Astrocyte (in vitro differentiated cells and primary cell): ENCODE measurements at regions not wholly inside any gene's neighbourhood (a gene's known extent, or its start where the extent isn't known, plus 50 kb on each side); places are given as distances from the start of the nearest gene placed in this dataset.

ENCODE experiments used
- DNase-seq: peaks from one replicate; pipeline ENCODE4 v3.0.0-alpha.2; 2010; ENCODE audit warnings: low read depth
- FAIRE-seq: peaks from 2 replicates; lab custom pipeline; 2011; peaks lifted over from hg19 to GRCh38; lab: Jason Lieb, UNC
- H2AFZ ChIP-seq: 2 replicates; pipeline ENCODE4 v1.6.0; 2012; ENCODE audit warnings: low read depth, low read length, inconsistent platforms
- H3K27ac ChIP-seq: 2 replicates; pipeline ENCODE4 v1.5.1; 2011; ENCODE audit warnings: low read depth, low read length, inconsistent platforms
- H3K27me3 ChIP-seq: 2 replicates; pipeline ENCODE4 v1.6.0; 2011; ENCODE audit warnings: low read length, inconsistent platforms; ENCODE audit not compliant: insufficient read depth
- H3K36me3 ChIP-seq: 2 replicates; pipeline ENCODE4 v1.5.1; 2011; ENCODE audit warnings: low read length, inconsistent platforms; ENCODE audit not compliant: insufficient read depth
- H3K4me1 ChIP-seq: 2 replicates; pipeline ENCODE4 v1.5.1; 2011; ENCODE audit warnings: low read length, inconsistent platforms; ENCODE audit not compliant: insufficient read depth
- H3K4me2 ChIP-seq: 2 replicates; pipeline ENCODE4 v1.6.0; 2012; ENCODE audit warnings: low read length, inconsistent platforms
- H3K4me3 ChIP-seq: 2 replicates; pipeline ENCODE4 v1.5.1; 2011; ENCODE audit warnings: low read depth, mild to moderate bottlenecking, low read length, inconsistent platforms; ENCODE audit not compliant: insufficient read depth
- H3K79me2 ChIP-seq: 2 replicates; pipeline ENCODE4 v1.6.0; 2012; ENCODE audit warnings: mild to moderate bottlenecking, low read length, inconsistent platforms; ENCODE audit not compliant: insufficient read depth
- H3K9ac ChIP-seq: 2 replicates; pipeline ENCODE4 v1.6.0; 2012; ENCODE audit warnings: mild to moderate bottlenecking, low read length, inconsistent platforms
- H3K9me3 ChIP-seq: 2 replicates; pipeline ENCODE4 v1.5.1; 2012; ENCODE audit warnings: low read depth, mild to moderate bottlenecking, low read length, inconsistent platforms; ENCODE audit not compliant: insufficient read depth
- H4K20me1 ChIP-seq: 2 replicates; pipeline ENCODE4 v1.6.0; 2012; ENCODE audit warnings: low read length, inconsistent platforms; ENCODE audit not compliant: insufficient read depth
- H3K27ac Mint-ChIP-seq: one replicate; pipeline ENCODE4 v1.8.0; 2021; ENCODE audit warnings: mild to moderate bottlenecking, mixed read lengths; ENCODE audit not compliant: unreplicated experiment
- H3K27me3 Mint-ChIP-seq: one replicate; pipeline ENCODE4 v1.8.0; 2021; ENCODE audit warnings: low read depth, mixed read lengths; ENCODE audit not compliant: unreplicated experiment
- H3K36me3 Mint-ChIP-seq: one replicate; pipeline ENCODE4 v1.8.0; 2021; ENCODE audit warnings: low read depth, mixed read lengths; ENCODE audit not compliant: unreplicated experiment
- H3K4me1 Mint-ChIP-seq: one replicate; pipeline ENCODE4 v1.8.0; 2021; ENCODE audit warnings: low read depth, mixed read lengths; ENCODE audit not compliant: unreplicated experiment
- H3K4me3 Mint-ChIP-seq: one replicate; pipeline ENCODE4 v1.8.0; 2021; ENCODE audit warnings: mild to moderate bottlenecking, moderate library complexity, mixed read lengths; ENCODE audit not compliant: unreplicated experiment
- H3K9me3 Mint-ChIP-seq: one replicate; pipeline ENCODE4 v1.8.0; 2021; ENCODE audit warnings: mild to moderate bottlenecking, mixed read lengths; ENCODE audit not compliant: unreplicated experiment
- CTCF ChIP-seq: IDR thresholded peaks from 2 replicates; pipeline ENCODE4 v1.5.1; 2011; ENCODE audit warnings: low read depth, mild to moderate bottlenecking, inconsistent platforms, low read length, moderate library complexity; ENCODE audit not compliant: insufficient read depth
- EZH2 ChIP-seq: IDR thresholded peaks from 2 replicates; pipeline ENCODE4 v1.6.1; 2012; ENCODE audit warnings: mild to moderate bottlenecking, low read length, inconsistent platforms; ENCODE audit not compliant: insufficient read depth

DNA sequence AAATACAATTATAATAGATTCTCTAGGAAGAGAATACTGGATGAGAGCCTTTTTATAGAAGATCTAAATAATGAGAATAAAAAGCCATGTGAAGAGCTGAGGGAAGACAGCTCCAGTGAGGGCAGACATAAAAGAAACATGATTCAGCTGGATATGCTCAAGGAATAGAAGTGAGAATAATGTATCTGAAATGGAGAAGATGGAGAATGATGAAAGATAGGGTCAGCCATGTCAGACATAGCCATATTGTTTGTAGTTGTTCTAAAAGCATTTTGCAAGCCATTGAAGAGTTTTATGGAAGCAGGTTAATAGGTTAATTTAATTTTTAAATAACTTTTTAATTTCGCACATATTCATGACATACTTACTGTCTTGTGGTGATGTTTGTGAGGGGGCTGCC, 713.5 kb upstream of the ARPP21 start:
- Mint-ChIP-seq H3K27ac (no peak overlapping the region), H3K4me1 (peaks cover 7% of the 10 kb centered on the region), H3K4me3 (no peak overlapping the region), H3K9me3 (no peaks in the 10 kb centered on the region), H3K36me3 (no peaks in the 10 kb centered on the region), H3K27me3 (no peaks in the 10 kb centered on the region)
- H3K4me1 ChIP-seq: no peaks in the 10 kb centered on the region
- no peak overlapping the region for H3K9ac ChIP-seq
- no peaks in the 10 kb centered on the region for H3K36me3 ChIP-seq
- no peaks in the 10 kb centered on the region for H4K20me1 ChIP-seq
- H3K27ac ChIP-seq: no peak overlapping the region
- no peak overlapping the region for H3K4me3 ChIP-seq
- TF ChIP-seq CTCF: no peak
- TF ChIP-seq EZH2: no peak
- no peaks in the 10 kb centered on the region for H3K79me2 ChIP-seq
- no peaks in the 10 kb centered on the region for H3K27me3 ChIP-seq
- DNase-seq (no peak), FAIRE-seq (no peak)
- no peaks in the 10 kb centered on the region for H3K9me3 ChIP-seq
- H3K4me2 ChIP-seq: no peak overlapping the region
- no peak overlapping the region for H2AFZ ChIP-seq

GRCh38 chr3:34929036-34929435, 710.3 kb upstream of the ARPP21 start:
- TF ChIP-seq EZH2: no peak
- no peak for TF ChIP-seq CTCF
- H3K4me2 ChIP-seq: no peak overlapping the region
- Mint-ChIP-seq H3K9me3 (peaks cover 2% of the 10 kb centered on the region), H3K27me3 (no peaks in the 10 kb centered on the region), H3K36me3 (no peaks in the 10 kb centered on the region), H3K27ac (no peak overlapping the region), H3K4me1 (peaks cover 7% of the 10 kb centered on the region), H3K4me3 (no peak overlapping the region)
- DNase-seq: no peak
- no peaks in the 10 kb centered on the region for H4K20me1 ChIP-seq
- H3K79me2 ChIP-seq: no peaks in the 10 kb centered on the region
- H3K9ac ChIP-seq: no peak overlapping the region
- H3K36me3 ChIP-seq: no peaks in the 10 kb centered on the region
- no peak overlapping the region for H3K27ac ChIP-seq
- H2AFZ ChIP-seq: no peak overlapping the region
- FAIRE-seq: no peak
- H3K4me3 ChIP-seq: no peak overlapping the region
- H3K27me3 ChIP-seq: no peaks in the 10 kb centered on the region
- no peaks in the 10 kb centered on the region for H3K4me1 ChIP-seq
- no peaks in the 10 kb centered on the region for H3K9me3 ChIP-seq

DNA sequence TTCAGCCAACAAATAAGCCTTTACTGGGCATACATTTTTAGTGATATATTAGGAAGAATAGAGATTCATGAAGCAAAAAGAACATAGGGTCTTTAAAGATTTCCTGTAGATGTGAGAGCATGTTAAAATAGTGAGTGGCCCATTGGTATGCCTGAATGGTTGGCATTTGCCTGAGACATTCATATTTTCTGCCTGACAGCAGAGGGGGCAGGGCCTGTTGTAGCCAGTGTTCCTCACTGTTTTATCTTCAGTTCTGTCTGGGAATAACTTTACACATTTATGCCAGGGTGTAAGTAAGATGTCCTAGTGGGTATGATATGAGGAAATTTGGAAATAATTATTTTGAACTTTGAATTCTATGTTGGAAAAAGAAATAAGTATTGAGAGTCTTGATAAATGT, 704.7 kb upstream of the ARPP21 start:
- H3K27ac Mint-ChIP-seq: no peak overlapping the region
- no peak for TF ChIP-seq CTCF
- no peak for TF ChIP-seq EZH2
- Histone ChIP-seq H3K79me2 (no peaks in the 10 kb centered on the region), H4K20me1 (no peaks in the 10 kb centered on the region), H3K27ac (no peak overlapping the region), H3K9me3 (no peaks in the 10 kb centered on the region), H3K4me2 (no peak overlapping the region), H2AFZ (no peak overlapping the region), H3K36me3 (no peaks in the 10 kb centered on the region), H3K4me3 (no peak overlapping the region), H3K27me3 (no peaks in the 10 kb centered on the region), H3K9ac (no peak overlapping the region), H3K4me1 (no peaks in the 10 kb centered on the region)
- no peak overlapping the region for H3K4me3 Mint-ChIP-seq
- no peaks in the 10 kb centered on the region for H3K27me3 Mint-ChIP-seq
- no peak for DNase-seq
- H3K4me1 Mint-ChIP-seq: peaks cover 10% of the 10 kb centered on the region
- peaks cover 2% of the 10 kb centered on the region for H3K9me3 Mint-ChIP-seq
- no peak for FAIRE-seq
- no peaks in the 10 kb centered on the region for H3K36me3 Mint-ChIP-seq
